Gastroesophageal sphincter (tissue), 4 donors: ENCODE measurements at regions not wholly inside any gene's neighbourhood (a gene's known extent, or its start where the extent isn't known, plus 50 kb on each side); places are given as distances from the start of the nearest gene placed in this dataset.

Source experiments
- ATAC-seq: fragments of 150-250 bp; one replicate; pipeline ENCODE4 v1.9.1; 2016; ENCODE audit warnings: mild to moderate bottlenecking, moderate library complexity
- H3K27ac ChIP-seq, 4 donors: fragments of 200-600 bp; sonication (generic) in 3 of 4; 1 replicate in 3 of 4; 2 replicates in 1 of 4; pipeline ENCODE4 v1.5.1; 2016 to 2019
- H3K27me3 ChIP-seq: fragments of 200-600 bp; sonication (generic); one replicate; pipeline ENCODE4 v1.5.1; 2019
- H3K36me3 ChIP-seq, 2 donors: fragments of 200-600 bp; sonication (generic); one replicate each; pipeline ENCODE4 v1.5.1; 2019; ENCODE audit warnings: control low read depth in 1 of 2
- H3K4me1 ChIP-seq, 3 donors: fragments of 200-600 bp; sonication (generic); 1 replicate in 2 of 3; 2 replicates in 1 of 3; pipeline ENCODE4 v1.5.1; 2016 to 2019; ENCODE audit warnings: control low read depth in 2 of 3
- H3K4me3 ChIP-seq, 2 donors: fragments of 200-600 bp; sonication (generic); one replicate each; pipeline ENCODE4 v1.5.1; 2019; ENCODE audit warnings: mild to moderate bottlenecking in 1 of 2, moderate library complexity in 1 of 2
- H3K9me3 ChIP-seq, 3 donors: fragments of 200-600 bp; sonication (generic); one replicate each; pipeline ENCODE4 v1.5.1; 2017 to 2019; ENCODE audit warnings: control low read depth in 2 of 3
- CTCF ChIP-seq, 4 experiments: fragments of 200-600 bp in 2 of 4; fragments of 450-650 bp in 2 of 4; sonication (generic) in 1 of 4; IDR thresholded peaks; one replicate each; pipeline ENCODE4 v1.5.1; 2017 to 2019; ENCODE audit warnings: antibody characterized with exemption in 4 of 4, mild to moderate bottlenecking in 2 of 4, moderate library complexity in 2 of 4
- EP300 ChIP-seq: sonication (generic); formaldehyde crosslinking; IDR thresholded peaks from one replicate; pipeline ENCODE4 v1.6.1; 2017; ENCODE audit warnings: antibody characterized with exemption, mild to moderate bottlenecking
- POLR2A ChIP-seq, 2 donors: fragments of 450-650 bp; IDR thresholded peaks; one replicate each; pipeline ENCODE4 v1.6.1; 2017; ENCODE audit warnings: antibody characterized with exemption in 2 of 2, mild to moderate bottlenecking in 2 of 2, moderate library complexity in 1 of 2
- POLR2AphosphoS5 ChIP-seq: sonication (generic); formaldehyde crosslinking; IDR thresholded peaks from one replicate; pipeline ENCODE4 v1.6.1; 2017; ENCODE audit warnings: antibody characterized with exemption
- WGBS, 2 donors: methylation state at CpG; one replicate each; pipeline ENCODE4 v1.1.5; 2018; ENCODE audit warnings: low coverage in 1 of 2; 5-methylcytosine and 5-hydroxymethylcytosine counted together

GRCh38 chr12:127482950-127483349 is 784.0 kb upstream of the TMEM132C start:
- Histone ChIP-seq H3K4me1 (no peaks in the 10 kb centered on the region), H3K27ac (no peak overlapping the region), H3K4me3 (no peak overlapping the region), H3K27me3 (no peaks in the 10 kb centered on the region), H3K9me3 (no peaks in the 10 kb centered on the region), H3K36me3 (no peaks in the 10 kb centered on the region)
- WGBS, 2 donors = 87% methylated on average over 8 of the region's 11 CpGs; no CpG with 5 or more reads in 1 of the 2 donors
- TF ChIP-seq CTCF (IDR thresholded peaks at IDR 0.05) (no peak), EP300 (no peak), POLR2AphosphoS5 (no peak), POLR2A (IDR thresholded peaks at IDR 0.05) (no peak)
- ATAC-seq = no peak

- H3K9me3 ChIP-seq = no peaks in the 10 kb centered on the region
- H3K27me3 ChIP-seq = no peaks in the 10 kb centered on the region
- no peak overlapping the region for H3K27ac ChIP-seq
- TF ChIP-seq CTCF (IDR thresholded peaks at IDR 0.05) (no peak), POLR2AphosphoS5 (no peak), POLR2A (IDR thresholded peaks at IDR 0.05) (no peak), EP300 (no peak)
- ATAC-seq = no peak
- H3K4me1 ChIP-seq = no peaks in the 10 kb centered on the region
- no peak overlapping the region for H3K4me3 ChIP-seq
- no peaks in the 10 kb centered on the region for H3K36me3 ChIP-seq
- WGBS, 2 donors = 56 to 60% methylated on average over 1 to 3 of the region's 4 CpGs
These were observed 781.4 kb upstream of the TMEM132C start for GRCh38 chr12:127485528-127485927.

- H3K27me3 ChIP-seq = no peaks in the 10 kb centered on the region
- no peak overlapping the region for H3K4me3 ChIP-seq
- H3K36me3 ChIP-seq = no peaks in the 10 kb centered on the region
- 15 to 50% methylated on average over 1 of the region's 1 CpG for WGBS, 2 donors
- TF ChIP-seq POLR2A (IDR thresholded peaks at IDR 0.05) (no peak), POLR2AphosphoS5 (no peak), EP300 (no peak), CTCF (IDR thresholded peaks at IDR 0.05) (no peak)
- no peaks in the 10 kb centered on the region for H3K9me3 ChIP-seq
- H3K27ac ChIP-seq = no peak overlapping the region
- no peaks in the 10 kb centered on the region for H3K4me1 ChIP-seq
- no peak for ATAC-seq
These were observed 779.9 kb upstream of the TMEM132C start for GRCh38 chr12:127487031-127487430.

GRCh38 chr12:127489061-127489460 is 777.9 kb upstream of the TMEM132C start:
- 67 to 77% methylated on average over 6 of the region's 6 CpGs for WGBS, 2 donors
- TF ChIP-seq POLR2A (IDR thresholded peaks at IDR 0.05) = no peak
- TF ChIP-seq CTCF (IDR thresholded peaks at IDR 0.05) = no peak
- TF ChIP-seq EP300 = no peak
- TF ChIP-seq POLR2AphosphoS5 = no peak
- Histone ChIP-seq H3K27ac (no peak overlapping the region), H3K27me3 (no peaks in the 10 kb centered on the region), H3K36me3 (no peaks in the 10 kb centered on the region), H3K9me3 (peaks cover 0 to 6% (median 0%) of the 10 kb centered on the region in 3 donors), H3K4me3 (no peak overlapping the region), H3K4me1 (no peaks in the 10 kb centered on the region)
- ATAC-seq = no peak

GRCh38 chr12:127494961-127495915 is 771.7 kb upstream of the TMEM132C start:
- no peaks in the 10 kb centered on the region for H3K36me3 ChIP-seq
- no peak overlapping the region for H3K4me3 ChIP-seq
- no peak for ATAC-seq
- H3K9me3 ChIP-seq = peaks cover 0 to 6% (median 0%) of the 10 kb centered on the region in 3 donors
- no peaks in the 10 kb centered on the region for H3K4me1 ChIP-seq
- H3K27ac ChIP-seq = no peak overlapping the region
- H3K27me3 ChIP-seq = no peaks in the 10 kb centered on the region
- WGBS, 2 donors = 89 to 90% methylated on average over 6 to 14 of the region's 17 CpGs
- no peak for TF ChIP-seq POLR2AphosphoS5
- no peak for TF ChIP-seq EP300
- no peak for TF ChIP-seq CTCF (IDR thresholded peaks at IDR 0.05)
- TF ChIP-seq POLR2A (IDR thresholded peaks at IDR 0.05) = no peak
